ENCODE measurements at regions not wholly inside any gene's neighbourhood (a gene's known extent, or its start where the extent isn't known, plus 50 kb on each side); places are given as distances from the start of the nearest gene placed in this dataset.

GRCh38 chr11:79742176-79742575 lies 301.3 kb upstream of the TENM4 start:
- DNase-seq (ENCODE audit: low read depth) = no peak

- no peak for DNase-seq (ENCODE audit: low read depth)
Observed at GRCh38 chr11:79739591-79739990, 298.8 kb upstream of the TENM4 start.

GRCh38 chr11:79727221-79727620 lies 286.4 kb upstream of the TENM4 start:
- no peak for DNase-seq (ENCODE audit: low read depth)

- DNase-seq (ENCODE audit: low read depth) = no peak
Observed at GRCh38 chr11:79720115-79720514, 279.3 kb upstream of the TENM4 start.

DNA sequence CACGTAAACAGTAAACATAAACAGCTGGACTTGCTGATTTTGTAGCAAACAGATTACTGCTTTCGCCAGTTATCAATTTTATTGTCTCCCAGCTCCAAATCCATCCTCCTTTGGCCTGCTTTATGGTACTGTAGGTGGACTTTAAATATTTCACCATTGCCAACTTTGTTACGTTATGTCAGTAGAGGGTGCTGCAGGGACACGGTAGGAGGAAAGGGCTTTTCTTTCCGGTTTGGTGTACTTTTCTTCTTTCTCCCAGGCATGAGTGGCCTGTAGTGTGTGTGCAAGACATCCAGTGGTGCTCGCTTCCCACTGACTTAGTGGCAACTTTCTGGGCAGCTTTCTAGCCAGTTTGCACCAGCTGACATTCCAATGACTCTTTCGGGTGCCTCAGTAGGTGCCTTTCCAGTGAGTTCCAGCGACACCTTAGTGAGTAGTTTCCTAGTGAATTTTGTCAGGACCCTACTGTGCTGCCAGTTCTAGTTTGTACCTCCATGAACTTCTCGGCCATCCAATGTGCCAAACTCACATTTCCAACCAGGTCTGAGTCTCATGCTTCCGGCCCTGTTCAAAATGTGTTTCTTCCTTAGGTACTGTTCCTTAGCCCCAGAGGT lies 267.6 kb upstream of the TENM4 start:
- DNase-seq (ENCODE audit: low read depth) = no peak

DNA sequence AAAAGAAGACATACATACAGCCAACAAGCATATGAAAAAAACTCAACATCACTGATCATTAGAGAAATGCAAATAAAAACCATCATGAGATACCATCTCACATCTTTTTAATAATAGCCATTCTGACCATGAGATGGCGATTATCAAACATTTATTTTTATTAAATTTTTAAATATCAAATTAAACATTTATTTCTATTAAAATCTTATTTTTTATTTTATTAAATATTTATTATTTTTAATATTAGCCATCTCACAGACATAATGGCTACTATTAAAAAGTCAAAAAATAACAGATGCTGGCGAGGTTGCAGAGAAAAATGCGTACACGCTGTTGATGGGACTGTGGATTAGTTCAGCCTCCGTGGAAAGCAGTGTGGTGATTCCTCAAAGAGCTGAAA lies 264.8 kb upstream of the TENM4 start:
- DNase-seq (ENCODE audit: low read depth) = no peak

GRCh38 chr11:79702303-79702702 lies 261.5 kb upstream of the TENM4 start:
- no peak for DNase-seq (ENCODE audit: low read depth)

DNA sequence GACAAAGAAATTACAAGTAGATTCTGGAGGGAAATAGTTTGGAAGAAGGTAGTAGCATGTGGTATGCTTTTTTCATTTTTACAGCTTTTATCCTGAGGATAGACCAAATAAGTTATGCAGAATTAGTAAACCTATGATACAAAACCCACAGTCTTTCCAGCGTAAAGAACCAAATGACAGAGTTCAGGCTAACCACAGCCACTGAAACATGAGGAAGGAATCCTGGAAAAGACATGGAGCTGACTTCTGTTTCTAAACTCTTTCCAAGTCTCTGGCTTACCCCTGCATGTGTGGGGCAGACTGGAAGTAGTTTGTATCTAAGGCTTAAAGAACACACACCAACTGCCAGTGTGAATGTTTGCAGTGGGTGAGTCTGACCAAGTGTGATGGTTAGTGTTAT lies 258.4 kb upstream of the TENM4 start:
- no peak for DNase-seq (ENCODE audit: low read depth)

DNA sequence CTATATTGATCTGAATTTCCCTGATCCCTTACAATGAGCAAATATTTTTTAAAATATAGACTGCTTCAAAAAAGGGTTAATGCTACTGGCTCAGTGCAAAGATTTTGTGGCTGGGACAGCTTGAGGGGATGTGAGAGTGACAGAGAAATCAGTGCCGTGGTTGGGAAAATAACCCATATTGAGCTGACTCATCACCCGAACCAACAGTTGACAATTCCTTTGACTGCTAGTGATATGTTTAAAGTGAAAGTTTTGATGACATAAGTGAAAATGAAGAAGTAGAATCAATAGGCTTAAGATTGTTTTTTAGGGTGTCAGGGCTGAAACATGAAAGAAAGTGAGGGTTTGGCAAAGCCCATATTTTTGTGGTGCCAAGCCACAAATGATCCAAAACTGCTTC lies 257.1 kb upstream of the TENM4 start:
- no peak for DNase-seq (ENCODE audit: low read depth)

- no peak for DNase-seq (ENCODE audit: low read depth)
Observed at GRCh38 chr11:79694368-79694767, 253.5 kb upstream of the TENM4 start.

DNA sequence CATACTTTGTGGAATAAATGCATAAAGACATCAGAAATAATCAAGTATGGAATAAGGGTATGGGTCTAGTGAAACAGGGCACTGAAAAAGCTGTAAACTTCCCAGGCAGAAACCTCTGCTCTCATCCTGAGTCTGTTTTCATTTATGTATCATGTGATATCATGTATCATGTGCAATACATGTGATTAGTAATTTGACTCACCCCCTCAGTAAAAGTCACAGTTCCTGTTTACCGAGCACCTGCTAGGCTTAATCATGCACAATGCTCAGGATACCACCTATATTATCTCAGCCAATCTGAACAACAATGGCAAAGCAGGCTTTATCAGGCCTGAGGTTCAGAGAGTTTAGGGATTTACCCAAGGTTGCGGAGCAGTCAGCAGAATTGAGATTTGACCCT lies 250.6 kb upstream of the TENM4 start:
- no peak for DNase-seq (ENCODE audit: low read depth)

DNA sequence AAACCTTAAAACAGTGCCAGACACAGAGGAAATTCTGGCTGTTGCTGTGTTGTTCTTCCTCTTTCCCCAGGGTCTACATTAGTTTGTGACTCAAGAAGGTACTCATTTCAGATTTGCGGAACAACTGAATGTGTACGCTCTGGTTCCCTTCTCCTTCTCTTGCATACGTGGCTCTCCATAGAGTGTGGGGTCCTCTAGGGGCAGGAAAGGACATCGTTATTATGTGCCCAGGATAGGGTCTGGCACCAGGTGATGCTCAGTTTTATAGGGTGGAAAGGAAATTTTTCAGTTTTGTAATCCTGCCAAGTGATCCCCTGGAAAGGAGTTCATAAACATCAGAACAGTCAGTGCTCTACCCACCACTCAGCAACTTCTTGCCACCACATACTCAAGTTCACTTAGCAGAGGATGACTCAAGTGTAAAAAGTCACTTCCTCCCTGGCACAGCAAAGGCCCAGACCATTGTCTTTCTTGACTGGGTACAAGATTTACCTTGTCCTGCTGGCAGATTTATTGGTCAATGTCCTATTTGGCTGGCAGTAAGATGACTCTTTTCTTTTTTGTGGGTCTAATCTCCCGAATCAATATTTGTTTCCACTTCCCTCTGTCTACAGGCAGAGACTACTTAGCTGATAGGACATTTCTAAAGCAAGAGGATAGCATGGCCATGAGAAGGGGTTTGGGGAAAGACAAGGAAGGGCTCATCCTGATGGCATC lies 246.0 kb upstream of the TENM4 start:
- no peak for DNase-seq (ENCODE audit: low read depth)

DNA sequence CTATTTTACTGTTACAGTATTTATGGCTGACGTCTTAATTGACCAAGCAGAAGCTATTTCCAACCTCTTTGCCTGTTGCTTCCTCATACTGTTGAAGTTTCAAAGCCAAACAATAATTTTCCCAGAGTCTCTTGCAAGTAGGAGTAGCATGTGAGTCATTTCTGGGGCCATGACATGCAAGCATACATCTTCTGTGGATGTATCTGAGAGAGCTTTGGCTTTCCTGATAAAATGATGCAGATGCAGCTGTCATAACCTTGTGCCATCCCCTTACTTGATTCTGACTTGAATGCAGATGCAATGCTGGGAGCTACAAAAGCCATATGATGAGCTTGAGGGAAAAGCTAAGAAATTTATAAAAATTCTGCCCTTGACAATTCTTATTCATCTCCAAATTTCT lies 243.1 kb upstream of the TENM4 start:
- no peak for DNase-seq (ENCODE audit: low read depth)

GRCh38 chr11:79678780-79679452 lies 238.1 kb upstream of the TENM4 start:
- no peak for DNase-seq (ENCODE audit: low read depth)

- no peak for DNase-seq (ENCODE audit: low read depth)
Observed at GRCh38 chr11:79676396-79676795, 235.6 kb upstream of the TENM4 start.

- DNase-seq (ENCODE audit: low read depth) = no peak
Observed at GRCh38 chr11:79675081-79675480, 234.3 kb upstream of the TENM4 start.

DNA sequence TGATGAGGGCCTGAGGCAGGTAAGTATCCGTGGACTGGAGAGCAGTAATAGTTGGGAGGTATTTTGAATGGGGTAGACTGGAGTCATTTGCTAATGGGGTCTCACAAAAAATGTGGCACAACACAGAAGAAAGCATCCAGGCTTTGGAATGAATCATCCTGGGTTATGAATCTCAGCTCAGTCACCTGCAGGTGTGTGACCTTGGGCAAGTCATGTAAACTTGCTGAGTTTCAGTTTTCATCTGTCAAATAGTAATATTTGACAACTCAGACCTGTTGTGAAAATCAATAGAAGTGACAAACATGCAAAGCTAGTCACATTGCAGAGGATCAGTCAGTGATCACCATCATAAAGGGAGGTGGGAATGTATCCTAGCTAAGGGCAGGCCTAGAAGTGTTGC lies 232.0 kb upstream of the TENM4 start:
- DNase-seq (ENCODE audit: low read depth) = no peak

GRCh38 chr11:79671401-79671800 lies 230.6 kb upstream of the TENM4 start:
- DNase-seq (ENCODE audit: low read depth) = no peak

- no peak for DNase-seq (ENCODE audit: low read depth)
Observed at GRCh38 chr11:79670882-79671281, 230.1 kb upstream of the TENM4 start.

DNA sequence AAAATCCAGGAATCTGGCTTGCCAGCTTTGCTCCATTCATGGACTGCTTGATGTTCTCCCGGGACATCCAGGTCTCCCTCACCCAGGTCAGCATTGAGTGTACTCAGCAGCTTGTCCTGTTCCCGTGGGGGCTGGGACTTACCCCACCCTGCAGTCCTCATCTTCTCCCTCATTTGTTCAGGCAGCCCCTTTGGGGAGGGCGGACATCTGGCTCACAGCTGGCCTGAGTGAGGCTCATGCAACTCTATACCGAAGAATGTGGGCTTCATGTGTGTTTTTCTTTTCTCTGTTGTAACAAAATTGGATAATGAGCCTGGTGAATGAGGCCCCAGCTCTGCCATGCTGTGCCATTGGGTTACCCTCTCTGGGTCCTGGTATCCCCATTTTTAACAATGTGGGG lies 227.7 kb upstream of the TENM4 start:
- DNase-seq (ENCODE audit: low read depth) = no peak

- DNase-seq (ENCODE audit: low read depth) = no peak
Observed at GRCh38 chr11:79667380-79667779, 226.6 kb upstream of the TENM4 start.

GRCh38 chr11:79663017-79663416 lies 222.2 kb upstream of the TENM4 start:
- DNase-seq (ENCODE audit: low read depth) = no peak

- no peak for DNase-seq (ENCODE audit: low read depth)
Observed at GRCh38 chr11:79661373-79661772, 220.5 kb upstream of the TENM4 start.
